ENCODE measurements at regions not wholly inside any gene's neighbourhood (a gene's known extent, or its start where the extent isn't known, plus 50 kb on each side); places are given as distances from the start of the nearest gene placed in this dataset.

GRCh38 chr2:145740302-145740701 is 1220.4 kb upstream of the ZEB2 start:
- no peaks in the 10 kb centered on the region for H3K4me1 ChIP-seq
- no peaks in the 10 kb centered on the region for H3K36me3 ChIP-seq
- TF ChIP-seq, protein P1, sequence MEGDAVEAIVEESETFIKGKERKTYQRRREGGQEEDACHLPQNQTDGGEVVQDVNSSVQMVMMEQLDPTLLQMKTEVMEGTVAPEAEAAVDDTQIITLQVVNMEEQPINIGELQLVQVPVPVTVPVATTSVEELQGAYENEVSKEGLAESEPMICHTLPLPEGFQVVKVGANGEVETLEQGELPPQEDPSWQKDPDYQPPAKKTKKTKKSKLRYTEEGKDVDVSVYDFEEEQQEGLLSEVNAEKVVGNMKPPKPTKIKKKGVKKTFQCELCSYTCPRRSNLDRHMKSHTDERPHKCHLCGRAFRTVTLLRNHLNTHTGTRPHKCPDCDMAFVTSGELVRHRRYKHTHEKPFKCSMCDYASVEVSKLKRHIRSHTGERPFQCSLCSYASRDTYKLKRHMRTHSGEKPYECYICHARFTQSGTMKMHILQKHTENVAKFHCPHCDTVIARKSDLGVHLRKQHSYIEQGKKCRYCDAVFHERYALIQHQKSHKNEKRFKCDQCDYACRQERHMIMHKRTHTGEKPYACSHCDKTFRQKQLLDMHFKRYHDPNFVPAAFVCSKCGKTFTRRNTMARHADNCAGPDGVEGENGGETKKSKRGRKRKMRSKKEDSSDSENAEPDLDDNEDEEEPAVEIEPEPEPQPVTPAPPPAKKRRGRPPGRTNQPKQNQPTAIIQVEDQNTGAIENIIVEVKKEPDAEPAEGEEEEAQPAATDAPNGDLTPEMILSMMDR (IDR thresholded peaks at IDR 0.05): no peak
- no peak for TF ChIP-seq POLR2A (IDR thresholded peaks at IDR 0.05)
- DNase-seq: no peak
- H3K4me3 ChIP-seq: no peak overlapping the region
- H3K27ac ChIP-seq: no peak overlapping the region
- H3K9me3 ChIP-seq: no peaks in the 10 kb centered on the region
- H3K27me3 ChIP-seq: no peaks in the 10 kb centered on the region

- TF ChIP-seq POLR2A (IDR thresholded peaks at IDR 0.05): no peak
- TF ChIP-seq, protein P1 (IDR thresholded peaks at IDR 0.05): no peak
Observed at GRCh38 chr2:145739681-145740080, 1219.8 kb upstream of the ZEB2 start.

GRCh38 chr2:145736871-145737270 is 1217.0 kb upstream of the ZEB2 start:
- H3K27me3 ChIP-seq: no peaks in the 10 kb centered on the region
- H3K9me3 ChIP-seq: no peaks in the 10 kb centered on the region
- DNase-seq: no peak
- no peak overlapping the region for H3K4me3 ChIP-seq
- no peaks in the 10 kb centered on the region for H3K4me1 ChIP-seq
- no peaks in the 10 kb centered on the region for H3K36me3 ChIP-seq
- no peak overlapping the region for H3K27ac ChIP-seq
- no peak for TF ChIP-seq POLR2A (IDR thresholded peaks at IDR 0.05)
- TF ChIP-seq, protein P1 (IDR thresholded peaks at IDR 0.05): no peak

More at GRCh38 chr2:145739681-145740080, 1219.8 kb upstream of the ZEB2 start:
- Histone ChIP-seq H3K27me3 (no peaks in the 10 kb centered on the region), H3K4me3 (no peak overlapping the region), H3K36me3 (no peaks in the 10 kb centered on the region), H3K4me1 (no peaks in the 10 kb centered on the region), H3K27ac (no peak overlapping the region), H3K9me3 (no peaks in the 10 kb centered on the region)
- no peak for DNase-seq

DNA sequence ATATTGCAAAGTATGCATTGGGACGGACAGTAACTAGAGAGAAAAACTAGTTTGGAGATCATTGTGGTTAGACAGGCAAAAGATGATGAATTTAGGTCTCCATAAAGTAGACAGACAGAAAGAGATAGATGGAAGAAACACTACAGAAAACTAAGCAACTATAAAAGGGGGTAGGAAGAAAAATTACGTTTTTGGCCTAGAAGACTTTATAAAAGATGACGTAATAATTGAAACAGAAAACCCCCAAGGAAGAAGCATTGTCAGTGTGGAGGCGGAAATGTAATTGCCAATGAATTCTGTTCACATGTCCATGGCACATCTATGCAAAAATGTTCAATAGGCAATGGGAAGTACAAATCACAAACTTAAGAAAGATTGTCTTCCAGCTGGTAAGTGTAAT is 1211.5 kb upstream of the ZEB2 start:
- no peak for DNase-seq
- Histone ChIP-seq H3K4me1 (no peaks in the 10 kb centered on the region), H3K4me3 (no peak overlapping the region), H3K27ac (no peak overlapping the region), H3K9me3 (no peaks in the 10 kb centered on the region), H3K27me3 (no peaks in the 10 kb centered on the region), H3K36me3 (no peaks in the 10 kb centered on the region)
- no peak for TF ChIP-seq POLR2A (IDR thresholded peaks at IDR 0.05)
- TF ChIP-seq, protein P1 (IDR thresholded peaks at IDR 0.05): no peak

DNA sequence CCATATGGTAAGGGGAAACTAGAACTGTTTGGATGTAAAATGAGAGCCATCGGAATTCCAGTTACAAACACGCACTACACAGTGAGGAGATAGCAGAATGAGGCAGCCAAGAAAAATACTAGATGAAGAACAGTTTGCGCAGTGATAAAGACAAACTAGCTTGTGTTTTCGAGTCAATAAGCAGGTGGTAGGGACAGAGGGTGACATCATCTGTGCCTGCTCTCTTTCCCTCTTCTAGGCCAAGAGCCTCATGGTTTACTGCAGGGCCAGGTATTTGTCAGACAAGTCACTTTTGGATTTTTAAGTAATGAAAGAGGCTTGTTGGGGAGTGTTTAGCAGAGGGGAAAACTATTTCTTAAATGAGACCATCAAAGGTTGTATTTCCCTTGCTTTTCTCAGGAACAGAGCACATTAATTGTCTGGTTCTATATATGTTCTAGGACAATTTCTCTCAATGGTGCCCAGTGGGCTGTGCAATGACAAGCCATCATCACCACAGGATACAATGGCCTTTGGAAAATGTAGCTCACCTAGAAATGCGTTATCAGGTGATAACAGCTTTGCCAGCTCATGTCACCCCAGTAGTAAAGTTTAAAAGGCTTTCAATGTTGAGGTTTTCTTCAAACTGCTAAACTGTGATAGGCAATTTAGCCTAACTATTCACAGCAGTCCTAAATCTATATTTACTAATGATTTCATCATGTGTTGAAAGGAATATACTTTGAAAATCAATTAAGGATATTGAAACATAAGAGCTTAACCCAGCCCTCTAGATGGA is 1210.3 kb upstream of the ZEB2 start:
- Histone ChIP-seq H3K4me1 (no peaks in the 10 kb centered on the region), H3K27ac (no peak overlapping the region), H3K27me3 (no peaks in the 10 kb centered on the region), H3K9me3 (no peaks in the 10 kb centered on the region), H3K36me3 (no peaks in the 10 kb centered on the region), H3K4me3 (no peak overlapping the region)
- TF ChIP-seq POLR2A (IDR thresholded peaks at IDR 0.05): no peak
- TF ChIP-seq, protein P1 (IDR thresholded peaks at IDR 0.05): no peak
- DNase-seq: no peak

Data from Peyer's patch (tissue), 4 donors.